ENCODE measurements at regions not wholly inside any gene's neighbourhood (a gene's known extent, or its start where the extent isn't known, plus 50 kb on each side); places are given as distances from the start of the nearest gene placed in this dataset.
A peak's percentile ranks its signal among the peaks of the same experiment; 100 is the strongest.

DNA sequence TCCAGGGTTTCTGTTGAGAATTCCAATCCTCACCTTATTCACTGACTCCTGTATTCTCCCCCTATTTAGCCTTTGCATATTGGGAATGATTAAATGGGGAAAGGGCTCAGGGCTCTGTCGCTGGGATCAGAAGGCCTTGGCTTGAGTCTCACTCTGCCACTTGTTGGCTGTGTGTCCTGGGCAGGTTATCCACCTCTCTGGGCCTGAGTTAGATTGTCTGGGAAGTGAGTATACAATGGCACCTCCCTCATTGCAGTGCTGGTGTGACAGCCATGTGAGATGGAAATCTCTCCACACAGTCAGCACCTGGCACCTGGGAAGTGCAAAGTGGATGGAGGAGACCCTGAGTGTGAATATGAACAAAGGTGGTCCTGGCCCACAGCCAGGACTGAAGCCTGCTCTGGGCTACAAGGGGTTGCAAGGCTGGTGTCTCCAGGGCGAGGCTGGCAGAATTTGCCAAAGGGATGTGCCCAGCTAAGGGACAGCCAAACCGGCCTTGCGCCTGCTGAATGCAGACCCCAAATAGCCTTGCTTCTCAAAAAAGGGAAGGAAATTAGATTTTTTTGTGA, 200.0 kb upstream of the PMEPA1 start:
- no peak for DNase-seq

DNA sequence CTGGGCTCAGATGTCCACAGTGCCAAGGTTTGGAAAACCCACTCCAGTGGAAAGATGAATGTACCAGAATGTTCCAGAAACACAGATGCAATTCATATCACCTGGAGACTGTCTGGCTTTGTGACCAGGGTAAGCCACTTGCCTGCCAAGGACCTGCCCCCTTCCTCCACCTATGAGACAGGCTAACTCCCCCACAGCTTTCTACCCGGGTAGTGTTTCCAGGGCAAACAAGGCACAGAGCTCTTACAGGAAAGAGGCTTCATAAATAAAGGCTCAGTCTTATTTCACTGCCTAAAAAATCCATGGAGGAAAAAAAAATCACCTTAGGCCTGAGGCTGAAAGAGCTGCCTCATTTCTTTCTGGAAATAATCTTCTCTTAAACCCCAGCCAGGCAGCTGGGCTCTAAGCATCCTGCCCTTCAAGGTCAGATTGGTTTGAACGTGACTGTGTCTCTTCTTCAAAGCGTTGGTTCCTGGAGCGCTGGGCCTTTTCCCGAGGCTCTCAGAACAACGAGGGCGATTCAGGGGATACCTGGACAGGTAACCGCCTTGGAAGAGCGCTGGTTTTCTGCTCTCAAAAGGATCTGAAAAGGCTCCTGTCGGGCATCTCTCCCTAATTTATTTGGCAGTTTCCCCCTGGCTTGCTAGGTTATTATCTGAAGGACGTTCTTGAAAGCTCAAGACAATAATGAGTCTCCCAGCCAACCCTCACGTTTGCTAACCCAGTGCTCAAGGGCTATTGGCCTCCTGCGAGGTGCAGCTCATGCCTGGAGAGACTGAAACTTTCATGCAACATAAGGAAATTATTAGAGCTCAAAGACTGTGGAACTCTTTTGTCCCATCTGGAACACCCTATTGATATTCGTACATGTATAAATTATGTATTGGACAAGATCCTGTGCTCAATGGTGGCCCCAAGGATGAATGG, 199.2 kb upstream of the PMEPA1 start:
- no peak for DNase-seq

DNA sequence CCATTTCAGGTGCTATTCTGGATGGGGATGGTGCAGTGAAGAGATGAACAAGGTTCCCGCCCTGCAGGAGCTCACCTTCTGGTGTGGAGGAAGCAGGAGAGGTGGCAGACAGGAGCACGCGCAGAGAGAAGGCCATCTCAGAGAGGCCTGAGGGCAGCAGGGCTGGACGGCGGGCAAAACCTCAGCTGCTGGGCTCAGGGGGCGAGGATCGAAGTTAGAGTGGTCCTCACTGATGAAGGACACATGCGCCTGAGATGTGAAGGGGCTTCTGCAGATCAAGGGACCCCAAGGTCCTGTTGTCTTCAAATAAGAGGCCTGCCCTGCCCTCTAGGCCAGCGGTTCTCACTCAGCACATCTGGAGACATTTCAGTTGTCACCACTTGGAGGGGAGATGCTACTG, 198.4 kb upstream of the PMEPA1 start:
- no peak for DNase-seq

DNA sequence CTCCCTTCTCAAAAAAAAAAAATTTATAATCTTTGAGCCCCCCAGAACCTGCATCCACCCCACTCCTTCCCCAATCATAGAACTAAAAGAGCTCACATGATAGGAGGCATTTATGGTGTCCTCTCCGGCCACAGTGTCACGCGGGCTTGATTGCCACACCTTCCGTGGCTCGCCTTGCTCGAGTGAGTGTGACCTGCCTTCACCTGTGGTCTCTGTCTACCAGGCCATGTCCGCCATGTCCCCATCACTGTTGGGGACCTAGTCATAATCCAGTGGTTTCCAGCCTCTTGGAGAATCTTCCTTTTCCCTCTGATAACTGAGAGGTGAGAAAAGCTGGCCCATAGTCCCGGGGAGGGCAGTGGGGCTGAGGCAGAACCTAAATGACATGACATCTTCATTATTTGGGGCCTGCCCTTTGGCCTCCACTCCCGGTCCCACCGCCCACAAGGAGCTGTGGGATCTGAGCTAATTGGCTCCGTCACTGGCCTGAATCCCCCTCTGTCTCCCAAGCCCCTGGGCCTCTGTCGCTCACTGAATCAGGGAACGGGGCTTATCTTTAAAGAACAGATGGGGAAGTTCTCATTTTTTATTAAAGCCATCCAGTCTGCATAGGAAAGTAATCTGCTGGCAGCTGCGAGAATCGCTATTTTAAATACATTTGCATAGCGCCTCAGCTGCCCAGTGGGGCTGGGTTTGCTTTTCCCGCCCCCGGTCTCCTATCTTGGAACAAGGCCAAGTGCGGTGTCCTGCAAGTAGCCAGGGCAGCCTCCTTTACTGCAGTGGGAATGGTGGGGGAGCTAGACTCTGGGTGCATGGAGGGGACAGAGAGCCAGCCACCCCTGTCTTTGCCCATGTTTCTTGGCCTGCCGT, 197.6 kb upstream of the PMEPA1 start:
- DNase-seq, result no peak

DNA sequence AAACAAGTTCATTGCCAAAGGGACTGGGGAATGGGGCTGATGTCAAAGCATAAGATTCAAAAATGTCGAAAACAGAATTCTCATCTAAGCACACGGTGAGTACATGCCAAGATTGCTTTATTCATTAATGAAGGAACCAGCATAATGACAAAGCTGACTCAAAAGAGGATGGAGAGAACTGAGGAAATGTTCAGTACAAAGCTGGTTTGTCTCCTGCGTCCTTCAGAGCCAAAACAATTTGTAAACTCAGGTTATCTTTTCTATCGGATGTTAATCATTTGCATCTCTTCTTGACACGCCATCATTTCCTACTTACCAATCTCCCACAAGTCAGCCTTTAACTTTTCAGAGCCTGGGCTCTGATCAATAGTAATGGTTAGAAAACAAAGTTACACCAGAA, 195.6 kb upstream of the PMEPA1 start:
- DNase-seq, result no peak

DNA sequence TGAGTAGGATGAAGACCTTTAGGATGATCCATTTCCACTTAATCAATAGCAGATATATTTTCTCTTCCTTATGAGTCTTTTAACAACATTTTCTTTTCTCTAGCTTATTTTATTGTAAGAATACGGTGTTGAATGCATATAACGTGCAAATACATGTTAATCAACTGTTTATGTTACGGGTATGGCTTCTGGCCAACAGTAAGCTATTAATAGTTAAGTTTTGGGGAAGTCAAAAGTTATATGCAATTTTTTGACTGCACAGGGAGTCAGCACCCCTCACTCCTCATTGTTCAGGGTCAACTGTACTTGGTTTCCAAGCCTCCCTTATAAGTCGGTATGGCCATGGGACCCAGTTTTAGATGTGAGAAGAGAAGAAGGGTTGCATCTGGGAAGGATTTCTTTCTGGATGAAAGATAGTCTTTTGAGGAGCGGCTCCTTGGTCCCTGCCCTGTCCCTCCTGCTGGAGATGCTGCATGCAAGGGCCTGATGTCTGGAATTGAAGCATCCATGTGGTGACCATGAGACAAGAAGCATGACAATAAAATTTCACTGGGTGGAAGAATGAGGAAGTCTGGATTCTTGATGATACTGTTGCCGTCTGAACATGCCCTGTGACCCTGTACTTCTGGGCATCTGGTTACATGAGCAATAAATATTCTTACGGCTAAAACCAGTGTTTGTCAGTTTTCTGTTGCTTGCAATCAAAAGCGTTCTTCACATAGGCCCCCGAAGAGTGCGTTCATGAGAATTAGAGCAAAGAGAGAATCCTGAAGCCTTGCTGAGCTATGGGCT, 194.7 kb upstream of the PMEPA1 start:
- no peak for DNase-seq

DNA sequence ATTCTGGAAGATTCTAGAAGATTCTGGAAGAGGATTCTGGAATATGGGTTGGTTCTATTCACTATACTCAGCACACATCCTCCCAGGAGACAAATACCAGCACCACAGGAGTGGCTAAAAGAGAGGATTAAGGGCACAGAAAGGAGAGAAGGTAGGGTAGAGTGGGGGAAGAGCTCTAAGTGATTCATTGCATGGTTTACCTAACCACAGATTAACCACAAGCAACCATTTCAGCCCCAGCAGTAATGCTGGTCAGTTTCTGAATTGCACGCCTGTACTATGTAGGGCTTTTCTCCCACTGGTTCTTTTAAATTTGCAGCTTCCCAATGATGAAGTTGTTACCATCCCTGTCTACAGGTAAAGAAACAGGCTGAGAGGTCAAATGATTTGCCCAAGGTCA, 192.7 kb upstream of the PMEPA1 start:
- peak; percentile 80 for DNase-seq

DNA sequence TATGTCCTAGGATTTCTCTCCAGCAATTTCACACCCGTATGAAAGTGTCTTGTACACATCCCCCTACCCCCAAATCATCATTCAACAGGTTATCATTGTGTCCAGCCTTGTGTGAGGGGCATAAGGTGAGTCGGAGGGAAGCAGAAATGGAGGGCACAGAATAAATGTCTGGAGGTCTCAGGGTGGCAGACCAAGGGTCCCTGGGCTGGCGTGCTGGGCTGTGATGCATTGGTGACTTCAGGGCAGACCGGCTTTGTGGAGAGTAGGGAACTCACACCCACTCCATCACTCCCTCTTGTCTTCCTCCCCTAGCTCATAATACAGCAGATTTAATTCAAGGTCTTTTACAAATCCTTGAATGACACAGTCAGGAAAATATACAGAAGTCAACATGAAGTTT, 191.7 kb upstream of the PMEPA1 start:
- no peak for DNase-seq

DNA sequence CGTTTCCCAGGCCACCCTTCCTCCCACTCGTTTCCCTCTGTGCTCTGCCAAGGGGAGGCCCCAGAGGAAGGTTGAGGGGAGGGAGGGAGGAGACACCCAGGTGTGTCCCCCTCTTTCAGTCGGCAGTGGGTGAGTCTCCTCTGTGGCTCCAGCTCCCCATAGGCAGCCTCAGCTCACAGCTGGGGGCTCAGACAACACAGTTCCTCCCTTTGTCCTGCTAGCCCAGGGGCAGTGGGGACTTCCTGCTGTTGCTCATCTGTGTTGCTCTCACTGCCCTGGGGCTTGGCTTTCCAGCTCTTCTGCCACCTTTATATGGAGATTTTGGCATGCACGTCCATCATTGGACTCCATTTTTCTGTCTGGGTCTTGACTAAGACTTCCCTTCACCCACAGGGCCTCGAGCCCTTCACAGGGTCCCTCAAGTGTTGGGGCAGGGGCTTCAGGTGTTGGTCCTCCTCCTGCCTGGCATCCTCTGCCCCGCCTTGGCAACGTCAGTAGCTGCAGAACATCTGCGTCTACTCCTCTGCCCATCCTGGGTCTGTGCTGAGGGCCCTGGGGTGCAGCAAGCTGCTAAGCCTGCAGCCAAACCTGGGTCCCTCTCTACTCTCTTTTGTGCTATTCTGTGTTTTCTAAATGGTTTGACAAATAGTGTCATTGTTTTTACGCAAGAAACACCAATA, 190.6 kb upstream of the PMEPA1 start:
- DNase-seq, result no peak

DNA sequence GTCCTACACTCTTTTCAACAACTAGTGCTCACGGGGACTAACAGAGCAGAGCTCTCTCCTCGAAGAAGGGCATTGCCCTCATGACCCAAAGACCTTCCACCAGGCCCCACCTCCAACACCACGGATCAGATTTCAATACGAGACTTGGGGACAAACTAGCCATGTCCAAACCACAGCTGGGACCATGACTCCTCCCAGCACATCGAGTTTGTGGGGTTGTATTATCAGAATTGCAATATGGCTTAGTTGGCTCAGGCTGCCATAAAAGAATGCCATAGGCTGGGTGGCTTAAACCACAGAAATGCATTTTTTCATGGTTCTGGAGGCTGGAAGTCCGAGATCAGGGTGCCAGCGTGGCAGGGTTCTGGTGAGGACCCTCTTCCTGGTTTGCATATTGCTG, 189.7 kb upstream of the PMEPA1 start:
- DNase-seq, result no peak

DNA sequence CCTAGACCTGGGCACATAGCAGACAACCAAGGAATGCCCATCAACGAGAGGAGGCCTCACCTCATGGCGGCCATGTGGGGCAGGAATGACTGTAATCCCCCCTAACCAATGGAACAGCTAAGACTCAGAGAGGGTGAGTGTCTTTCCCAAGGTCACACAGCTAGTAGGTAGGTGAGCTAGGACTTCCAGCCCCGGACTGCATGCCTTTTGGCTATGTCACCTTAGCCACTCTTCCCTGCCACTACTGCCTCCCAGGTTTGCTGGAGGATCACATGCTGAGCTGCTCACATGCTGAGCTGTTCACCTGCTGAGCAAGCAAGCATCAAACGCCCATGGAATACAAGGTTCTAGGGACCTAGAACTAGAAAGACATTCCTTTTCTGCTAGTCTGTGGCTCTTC, 188.5 kb upstream of the PMEPA1 start:
- DNase-seq, result no peak

DNA sequence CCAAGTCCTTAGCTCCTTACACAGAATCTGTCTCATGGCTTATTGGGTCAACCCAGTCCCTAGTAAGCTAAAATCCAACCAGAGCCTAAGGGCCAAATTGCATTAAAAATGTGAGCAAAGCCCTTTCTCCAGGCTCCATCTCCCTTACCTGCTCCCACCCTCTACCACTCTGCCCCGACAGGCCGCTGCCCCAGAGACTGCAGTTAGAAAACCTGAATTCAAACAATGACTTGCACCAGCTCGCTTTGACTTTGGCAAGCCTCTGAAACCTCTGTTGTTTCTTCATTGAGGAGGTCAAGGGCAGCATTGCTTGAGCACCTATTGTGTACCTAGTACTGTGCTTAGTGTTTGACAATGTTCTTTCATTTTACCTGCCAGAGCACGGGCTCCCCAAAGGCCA, 188.1 kb upstream of the PMEPA1 start:
- no peak for DNase-seq

DNA sequence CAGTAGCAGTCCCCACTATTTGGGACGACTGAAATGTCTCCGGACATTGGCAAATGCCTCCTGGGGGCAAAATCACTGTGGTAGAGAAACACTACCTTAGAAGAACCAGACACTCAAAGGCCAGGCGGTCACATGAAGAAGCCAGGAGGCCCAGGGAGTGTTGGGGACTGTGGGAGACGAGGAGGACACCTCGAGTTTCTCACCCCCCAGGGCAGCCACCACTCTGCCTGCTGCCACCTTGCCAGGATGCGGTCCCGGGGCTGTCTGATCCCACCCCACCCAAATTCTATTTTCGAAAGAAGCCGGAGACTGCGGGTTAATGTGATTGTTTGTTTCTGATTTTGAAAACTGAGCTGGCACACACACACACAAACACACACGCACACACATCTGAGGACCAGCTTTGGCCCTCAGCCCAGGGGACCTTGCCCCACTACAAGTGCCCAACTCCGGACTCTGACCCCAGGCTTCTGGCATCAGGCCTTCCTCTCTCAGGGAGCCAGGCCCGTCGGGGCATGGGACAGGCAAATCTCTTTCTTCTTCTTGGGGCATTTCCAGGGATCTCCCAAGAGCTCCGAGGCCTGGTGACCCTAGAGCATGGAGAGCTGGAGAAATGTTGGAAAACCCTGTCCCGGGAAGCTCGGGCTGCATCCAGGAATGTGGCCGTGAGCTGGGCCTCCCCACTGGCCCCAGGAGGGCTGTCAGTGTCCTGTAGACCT, 187.5 kb upstream of the PMEPA1 start:
- no peak for DNase-seq

DNA sequence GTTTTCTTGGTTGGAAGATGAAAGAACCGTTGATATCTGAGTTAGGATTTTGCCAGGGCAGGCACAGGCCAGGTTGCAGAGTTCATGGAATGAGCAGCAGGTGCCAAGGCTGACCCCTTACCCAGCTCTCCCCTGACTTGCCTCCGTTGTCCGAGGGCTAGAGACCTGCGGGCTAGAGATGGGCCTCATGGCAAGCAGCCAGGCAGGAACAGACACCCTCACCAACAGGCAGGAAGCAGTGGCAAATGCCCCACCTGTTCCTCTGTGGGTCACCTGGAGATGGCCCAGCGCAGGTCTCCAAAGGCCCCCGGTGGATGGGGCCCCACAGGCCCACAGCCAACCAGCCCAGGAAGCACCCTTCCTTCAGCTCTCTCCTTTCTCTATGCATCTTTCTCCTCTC, 186.7 kb upstream of the PMEPA1 start:
- no peak for DNase-seq

DNA sequence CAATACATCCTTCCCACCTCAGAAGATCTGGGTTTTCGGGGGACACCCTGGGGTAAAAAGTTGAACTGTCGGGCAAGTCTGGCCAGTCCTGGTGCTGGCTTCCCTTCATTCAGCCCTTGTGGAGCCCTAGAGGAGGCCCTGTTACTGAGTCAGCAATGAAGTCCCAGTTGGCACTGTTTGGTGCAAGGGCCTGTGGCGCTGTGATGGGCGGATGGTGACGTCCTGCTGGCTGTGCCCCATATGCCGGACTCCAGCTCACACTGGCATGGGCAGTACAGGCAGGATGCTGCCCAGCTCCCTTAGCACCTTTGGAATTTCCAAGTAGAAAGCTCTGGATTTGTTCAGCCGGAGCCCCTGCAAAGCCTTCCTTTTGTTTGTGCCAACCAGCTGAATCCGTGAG, 186.2 kb upstream of the PMEPA1 start:
- DNase-seq, result no peak

DNA sequence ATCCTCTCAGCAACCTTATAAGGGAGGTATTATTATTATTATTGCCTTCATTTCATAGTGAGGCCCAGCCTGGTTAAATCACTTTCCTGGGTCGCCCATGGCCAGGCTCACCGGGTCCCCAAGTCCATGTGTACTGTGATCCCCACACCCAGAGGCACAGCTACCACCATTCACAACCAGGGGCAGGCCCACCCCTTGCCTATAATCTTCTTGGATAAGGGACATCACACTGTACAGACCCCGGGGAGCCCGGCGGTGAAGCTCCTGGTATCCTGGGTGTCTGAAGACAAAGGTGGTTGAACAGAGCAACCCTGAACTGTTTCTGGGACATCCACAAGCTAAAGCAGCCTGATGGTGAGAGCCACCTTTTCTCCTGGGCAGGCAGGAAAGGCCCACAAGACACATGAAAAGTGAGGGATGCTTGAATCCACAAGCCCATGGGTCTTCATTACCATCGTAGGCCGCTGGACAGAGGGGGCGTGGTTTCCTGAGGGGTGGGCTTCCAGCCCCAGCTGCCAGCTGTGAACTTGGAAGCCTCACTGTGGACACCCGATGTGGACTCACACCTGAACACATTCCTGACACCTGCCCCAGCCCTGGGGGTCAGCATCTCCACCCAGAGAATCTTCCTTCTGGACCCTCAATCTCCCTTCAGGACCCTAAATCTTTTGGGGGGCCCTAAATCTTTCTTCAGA, 185.5 kb upstream of the PMEPA1 start:
- DNase-seq, result no peak

DNA sequence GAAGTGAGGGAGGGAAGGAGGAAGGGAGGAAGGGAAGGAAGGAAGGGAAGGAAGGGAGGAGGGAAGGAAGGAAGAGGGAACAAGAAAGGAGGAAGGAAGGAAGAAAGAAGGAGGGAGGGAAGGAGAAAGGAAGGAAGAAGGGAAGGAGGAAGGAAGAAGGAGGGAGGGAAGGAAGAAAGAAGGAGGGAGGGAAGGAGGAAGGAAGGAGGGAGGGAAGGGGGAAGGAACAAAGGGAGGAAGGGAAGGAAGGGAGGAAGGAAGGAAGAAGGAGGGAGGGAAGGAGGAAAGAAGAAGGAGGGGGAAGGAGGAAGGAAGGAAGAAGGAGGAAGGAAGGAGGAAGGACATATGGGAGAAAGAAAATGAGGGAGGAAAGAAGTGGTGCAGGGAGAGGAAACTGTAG, 184.7 kb upstream of the PMEPA1 start:
- DNase-seq, result no peak

DNA sequence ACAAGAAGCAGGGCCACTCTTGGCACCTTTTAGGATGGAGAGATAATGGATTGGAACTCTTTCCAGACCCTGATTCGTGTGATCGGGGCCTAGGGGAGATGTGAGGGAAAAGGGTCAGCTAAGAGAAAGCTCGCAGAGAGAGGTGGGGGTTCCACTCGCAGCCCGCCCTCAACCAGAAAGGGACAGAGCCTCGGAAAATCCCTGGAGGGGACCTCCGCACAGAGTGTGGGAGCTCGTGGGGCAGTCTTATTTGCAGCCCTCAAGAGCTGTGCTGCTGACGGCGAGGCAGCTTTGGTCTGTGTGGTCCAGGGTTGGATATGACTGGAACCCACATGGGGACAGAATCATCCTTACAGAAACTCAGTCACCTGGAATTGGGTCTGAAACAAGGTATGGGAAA, 184.3 kb upstream of the PMEPA1 start:
- DNase-seq, result no peak

DNA sequence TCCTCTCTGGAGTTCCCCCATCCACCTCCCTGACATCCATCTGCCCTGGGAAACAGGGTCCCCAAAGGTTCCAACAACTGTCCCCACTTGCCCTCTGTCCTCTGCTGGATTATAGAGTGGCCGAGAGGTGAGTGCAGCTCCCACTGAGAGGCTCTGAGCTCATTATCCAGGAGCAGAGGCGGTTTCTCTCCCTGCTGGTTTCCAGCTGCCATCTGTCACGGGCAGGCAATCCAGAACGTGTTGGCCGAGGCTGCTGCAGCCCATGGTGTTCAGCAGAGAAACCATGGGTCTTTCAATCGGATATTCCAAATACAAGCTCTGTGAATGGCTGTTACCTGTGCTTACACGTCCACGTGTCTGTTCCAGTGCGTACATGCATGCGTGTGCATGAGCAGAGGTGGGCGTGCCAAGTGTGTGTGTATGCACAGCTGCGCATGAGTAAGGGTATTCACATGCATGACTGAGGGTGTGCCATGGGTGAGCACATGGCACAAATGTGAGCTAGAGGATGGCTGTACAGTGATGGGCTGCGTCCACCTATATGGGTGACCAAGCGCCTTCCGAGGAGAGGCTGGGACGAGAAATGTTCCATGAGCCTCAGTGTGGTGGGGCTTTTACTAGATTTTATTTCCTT, 183.7 kb upstream of the PMEPA1 start:
- DNase-seq, result no peak

DNA sequence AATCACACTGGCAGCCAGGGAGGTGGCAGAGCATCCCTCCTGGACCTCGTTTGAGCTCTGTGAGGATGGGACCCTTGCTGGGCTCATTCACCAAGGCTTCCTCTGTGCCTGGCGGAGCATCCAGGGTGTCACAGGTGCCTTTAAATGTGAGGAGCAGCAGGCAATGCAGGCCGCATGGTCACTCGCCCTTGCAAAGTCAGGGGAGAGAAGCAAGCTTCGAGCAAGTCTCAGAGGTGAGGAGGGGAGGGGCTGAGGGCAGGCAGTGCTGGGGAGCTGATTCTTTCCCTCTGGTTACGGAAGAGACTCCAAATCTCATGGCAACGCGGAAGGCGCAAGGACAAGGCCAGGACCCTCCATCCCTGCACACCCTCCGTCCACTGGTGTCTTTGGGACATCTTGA, 182.7 kb upstream of the PMEPA1 start:
- no peak for DNase-seq

DNA sequence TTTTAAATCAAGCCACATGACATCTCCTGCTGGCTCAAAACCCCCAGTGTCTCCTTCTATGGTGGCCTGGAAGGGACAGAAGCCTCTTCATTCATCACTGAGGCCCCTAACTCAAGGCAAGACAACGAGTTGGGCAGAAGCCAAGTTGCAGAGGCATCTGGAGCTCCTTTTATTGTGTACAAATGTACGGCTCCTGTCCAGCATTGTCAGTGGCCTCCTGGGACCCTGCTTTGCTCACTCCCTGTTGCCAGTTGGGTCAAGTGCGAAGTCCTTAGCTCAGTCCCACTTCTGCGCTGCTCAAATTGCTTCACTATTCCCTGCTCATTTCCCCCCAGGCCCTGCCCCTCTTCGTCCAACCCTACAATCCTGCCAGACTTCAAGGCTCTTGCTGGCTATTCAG, 181.2 kb upstream of the PMEPA1 start:
- DNase-seq, result no peak
